GM12873 (cell line): ENCODE measurements at regions not wholly inside any gene's neighbourhood (a gene's known extent, or its start where the extent isn't known, plus 50 kb on each side); places are given as distances from the start of the nearest gene placed in this dataset.

Experiments used
- CTCF ChIP-seq: IDR thresholded peaks from 2 replicates; pipeline ENCODE4 v1.5.1; 2012; ENCODE audit warnings: low read depth, mild to moderate bottlenecking, moderate library complexity, low read length, control low read depth; ENCODE audit not compliant: insufficient read depth; ENCODE audit errors: missing control alignments

DNA sequence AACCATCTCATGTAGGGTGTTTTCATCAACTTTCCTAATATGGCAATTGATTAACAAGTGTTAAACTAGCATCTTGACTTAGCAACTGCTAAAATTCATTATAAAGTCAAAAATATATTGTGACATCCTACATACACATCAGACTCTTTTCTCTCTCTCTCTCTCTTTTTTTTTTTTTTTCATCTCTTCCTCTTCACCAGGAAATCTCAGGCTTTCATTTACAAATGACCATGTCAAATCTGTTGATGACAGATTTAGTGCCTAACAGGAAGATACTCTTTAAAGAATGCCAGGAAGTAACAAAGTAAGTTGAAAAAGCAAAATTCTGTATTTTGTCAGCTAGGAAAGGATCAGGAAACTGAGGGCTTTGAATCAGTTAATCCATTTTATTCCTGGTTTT is 365.5 kb downstream of the PCDH7 start:
- no peak for TF ChIP-seq CTCF

DNA sequence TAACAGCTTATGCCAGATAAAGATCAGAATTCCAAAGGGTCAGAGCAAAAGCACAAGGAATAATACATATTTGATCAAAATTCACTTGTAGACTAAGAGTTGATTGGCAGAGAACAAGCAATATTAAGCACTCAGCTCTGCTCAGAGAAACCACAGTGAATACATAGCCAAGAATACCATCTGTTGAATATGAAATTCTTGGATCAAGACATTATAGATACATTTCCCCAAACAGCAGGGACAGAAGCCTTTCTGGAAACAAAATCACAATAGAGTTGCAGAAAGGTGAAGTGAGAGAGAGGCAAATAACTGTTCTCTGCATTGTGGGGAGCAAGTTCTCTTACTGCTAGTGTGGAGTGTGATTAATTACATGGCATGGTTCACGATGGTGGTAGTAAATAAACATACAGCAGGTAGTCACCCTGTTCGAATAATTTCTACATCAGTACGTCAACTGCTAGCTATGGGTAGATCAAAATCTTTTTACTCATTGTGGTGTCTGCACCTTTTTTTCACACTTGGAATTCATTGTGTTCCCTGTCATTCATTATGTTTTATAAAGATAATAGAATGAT is 366.7 kb downstream of the PCDH7 start:
- TF ChIP-seq CTCF, result no peak

- TF ChIP-seq CTCF, result no peak
These were observed 368.5 kb downstream of the PCDH7 start for GRCh38 chr4:31088600-31089230.

GRCh38 chr4:31089815-31090214 is 369.6 kb downstream of the PCDH7 start:
- TF ChIP-seq CTCF, result no peak

DNA sequence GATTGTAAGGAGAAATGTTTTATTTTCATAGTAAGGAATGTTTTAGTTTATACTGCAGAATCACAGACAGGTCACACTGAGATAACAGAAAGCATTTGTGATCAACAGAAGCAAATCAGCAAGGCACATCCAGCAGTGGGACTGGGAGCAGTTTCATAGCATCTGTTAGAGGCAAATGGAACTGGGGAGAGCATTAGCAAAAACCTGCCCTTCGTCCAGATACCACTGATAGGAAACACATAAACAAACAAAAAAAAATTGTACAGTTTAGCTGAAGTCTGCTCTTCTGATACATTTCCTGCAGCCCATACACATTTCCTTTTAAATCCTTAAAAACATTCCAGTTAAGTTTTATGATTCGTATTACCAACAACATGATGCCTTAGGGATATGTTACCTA is 374.3 kb downstream of the PCDH7 start:
- TF ChIP-seq CTCF, result no peak

DNA sequence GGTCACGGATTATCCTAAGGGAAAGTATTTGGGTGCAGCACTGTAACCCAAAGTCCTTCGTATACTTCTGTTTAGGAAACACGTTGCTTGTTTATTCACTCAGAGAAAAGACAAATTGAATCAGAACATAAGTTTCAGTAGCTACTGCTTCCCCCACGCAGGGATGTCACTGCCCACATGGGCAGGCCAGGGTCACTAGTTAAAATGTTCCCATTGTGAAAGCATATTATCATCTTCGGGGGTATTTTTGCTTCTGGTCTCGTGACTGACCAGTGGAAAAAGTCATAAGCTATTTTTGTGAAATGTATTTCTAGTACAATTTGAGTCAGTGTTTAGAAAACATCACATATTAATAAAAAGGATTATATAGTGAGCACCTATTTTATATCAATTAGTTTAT is 377.8 kb downstream of the PCDH7 start:
- no peak for TF ChIP-seq CTCF

- TF ChIP-seq CTCF, result no peak
These were observed 380.4 kb downstream of the PCDH7 start for GRCh38 chr4:31100536-31100935.
